HepG2 (cell line): ENCODE measurements at regions not wholly inside any gene's neighbourhood (a gene's known extent, or its start where the extent isn't known, plus 50 kb on each side); places are given as distances from the start of the nearest gene placed in this dataset.

Experiments
- ATAC-seq: fragments of 200-7000 bp; cut with Tn5 transposase; 3 replicates; pipeline ENCODE4 v1.9.1; 2020; ENCODE audit warnings: mild to moderate bottlenecking, moderate library complexity
- BruUV-seq: library from RNA; stranded (reverse); fragments of 400-500 nt; replicated peaks from 2 replicates; lab custom pipeline; 2021; lab: Mats Ljungman, UMichigan
- CTCF ChIA-PET: fragments of 300-600 bp; formaldehyde crosslinking; extraction: SDS; loops from one replicate; lab custom pipeline; 2021; ENCODE audit warnings: low total read pairs, inconsistent platforms, low intra/inter-chr PET ratio; lab: Yijun Ruan, JAX
- POLR2A ChIA-PET: fragments of 350-600 bp; sonication (Branson Sonifier 250); formaldehyde crosslinking; loops from one replicate; lab custom pipeline; 2020; ENCODE audit warnings: antibody characterized with exemption, inconsistent platforms; lab: Yijun Ruan, JAX
- DNase-seq: peaks from one replicate; pipeline ENCODE4 v3.0.0-alpha.2; 2015; ENCODE audit warnings: low spot score
- FAIRE-seq: peaks from 3 replicates; lab custom pipeline; 2011; peaks lifted over from hg19 to GRCh38; lab: Jason Lieb, UNC
- H2AFZ ChIP-seq: one replicate; pipeline ENCODE4 v1.6.1; 2011; ENCODE audit warnings: low read length, inconsistent platforms
- H3K27ac ChIP-seq: fragments of 300-600 bp; 3 replicates; pipeline ENCODE4 v1.8.0; 2011; ENCODE audit warnings: mixed run types, mild to moderate bottlenecking, mixed read lengths, low read length, inconsistent platforms; ENCODE audit not compliant: insufficient read depth; ENCODE audit errors: extremely low read length
- H3K27me3 ChIP-seq, 2 experiments: fragments of 200-600 bp in 1 of 2; 2 replicates in 1 of 2; 3 replicates in 1 of 2; pipeline versions ENCODE4 v1.6.0 to v1.8.0; 2011; ENCODE audit warnings: low read length in 2 of 2, mild to moderate bottlenecking in 2 of 2, moderate library complexity in 2 of 2, inconsistent platforms in 1 of 2; ENCODE audit not compliant: insufficient read depth in 2 of 2, control insufficient read depth in 1 of 2
- H3K36me3 ChIP-seq, 2 experiments: fragments of 200-600 bp in 1 of 2; replicated peaks in 1 of 2; 2 replicates in 1 of 2; 3 replicates in 1 of 2; pipeline versions ENCODE4 v1.5.1 to v1.8.0; 2011; ENCODE audit warnings: low read length in 2 of 2, inconsistent platforms in 1 of 2; ENCODE audit not compliant: insufficient read depth in 2 of 2, control insufficient read depth in 1 of 2
- H3K4me1 ChIP-seq: 2 replicates; pipeline ENCODE4 v1.5.1; 2012; ENCODE audit warnings: low read length, inconsistent platforms; ENCODE audit not compliant: insufficient read depth
- H3K4me2 ChIP-seq: 2 replicates; pipeline ENCODE4 v1.6.0; 2011; ENCODE audit warnings: low read depth, low read length, inconsistent platforms
- H3K4me3 ChIP-seq, 3 experiments: fragments of 200-600 bp in 1 of 3; sonication (generic), shearing (Covaris generic) in 1 of 3; replicated peaks in 1 of 3; 2 replicates each; pipeline ENCODE4 v1.5.1; 2011 to 2016; ENCODE audit warnings: low read length in 3 of 3, inconsistent platforms in 2 of 3, low read depth in 2 of 3, mild to moderate bottlenecking in 2 of 3, control low read depth in 1 of 3, mixed read lengths in 1 of 3; ENCODE audit not compliant: insufficient read depth in 1 of 3
- H3K79me2 ChIP-seq: one replicate; pipeline ENCODE4 v1.6.1; 2011; ENCODE audit warnings: low read length, inconsistent platforms; ENCODE audit not compliant: insufficient read depth
- H3K9ac ChIP-seq: 2 replicates; pipeline ENCODE4 v1.6.0; 2011; ENCODE audit warnings: mild to moderate bottlenecking, low read depth, low read length, inconsistent platforms; ENCODE audit not compliant: insufficient read depth
- H3K9me3 ChIP-seq: 2 replicates; pipeline ENCODE4 v1.5.1; 2012; ENCODE audit warnings: mild to moderate bottlenecking, low read length
- H4K20me1 ChIP-seq: 2 replicates; pipeline ENCODE4 v1.6.0; 2011; ENCODE audit warnings: inconsistent platforms, mild to moderate bottlenecking, low read length, moderate library complexity; ENCODE audit not compliant: insufficient read depth
- FOXM1 ChIP-seq: sonication (generic); formaldehyde crosslinking; IDR thresholded peaks from 2 replicates; pipeline ENCODE4 v1.5.0; 2020; ENCODE audit warnings: missing genetic modification reagents
- IKZF4 ChIP-seq: sonication (generic); formaldehyde crosslinking; IDR thresholded peaks from 2 replicates; pipeline ENCODE4 v1.5.1; 2020; ENCODE audit warnings: borderline replicate concordance, mild to moderate bottlenecking, low read depth, missing genetic modification reagents; ENCODE audit errors: not compliant biosample characterization
- MAFF ChIP-seq: IDR thresholded peaks from 2 replicates; pipeline ENCODE4 v1.6.1; 2011; ENCODE audit warnings: low read depth, low read length, improper control_type of control experiment
- NCOA2 ChIP-seq: sonication (generic); formaldehyde crosslinking; IDR thresholded peaks from 2 replicates; pipeline ENCODE4 v1.8.0; 2022; ENCODE audit warnings: inconsistent platforms
- NR2F6 ChIP-seq, 2 experiments: IDR thresholded peaks; 2 replicates each; pipeline ENCODE4 v1.6.1; 2016; ENCODE audit warnings: antibody characterized with exemption in 1 of 2, mild to moderate bottlenecking in 1 of 2
- POLR2AphosphoS2 ChIP-seq: IDR thresholded peaks from 2 replicates; pipeline ENCODE4 v1.6.1; 2011; ENCODE audit warnings: low read depth, low read length, improper control_type of control experiment
- TFAP4 ChIP-seq: sonication (generic); IDR thresholded peaks from 2 replicates; pipeline ENCODE4 v1.6.1; 2016; ENCODE audit warnings: low read depth, borderline replicate concordance
- ZBED4 ChIP-seq: sonication (generic); formaldehyde crosslinking; IDR thresholded peaks from 2 replicates; pipeline ENCODE4 v1.4.0; 2020; ENCODE audit warnings: missing genetic modification reagents, borderline replicate concordance
- ZFP82 ChIP-seq: sonication (generic); formaldehyde crosslinking; IDR thresholded peaks from 2 replicates; pipeline ENCODE4 v1.5.1; 2020; ENCODE audit warnings: mild to moderate bottlenecking, missing genetic modification reagents, borderline replicate concordance
- ZNF350 ChIP-seq: sonication (generic); formaldehyde crosslinking; IDR thresholded peaks from 2 replicates; pipeline ENCODE4 v1.4.0; 2020; ENCODE audit warnings: mild to moderate bottlenecking, low read depth, missing genetic modification reagents, borderline replicate concordance
- ZNF496 ChIP-seq: sonication (generic); formaldehyde crosslinking; IDR thresholded peaks from 2 replicates; pipeline ENCODE4 v1.8.1; 2023; ENCODE audit warnings: mild to moderate bottlenecking, moderate library complexity, missing genetic modification reagents; ENCODE audit not compliant: insufficient replicate concordance
- ZNF652 ChIP-seq: IDR thresholded peaks from 2 replicates; pipeline ENCODE4 v1.6.1; 2016; ENCODE audit warnings: low read depth, borderline replicate concordance
- ZNF784 ChIP-seq: sonication (generic); formaldehyde crosslinking; IDR thresholded peaks from 2 replicates; pipeline ENCODE4 v1.5.1; 2020; ENCODE audit warnings: missing genetic modification reagents, mild to moderate bottlenecking, borderline replicate concordance
- WGBS: methylation state at CpG from one replicate; pipeline ENCODE4 v1.1.6; 2017; ENCODE audit warnings: low lambda C conversion rate; 5-methylcytosine and 5-hydroxymethylcytosine counted together
- in situ Hi-C: cut with HindIII; loops from 2 replicates; pipeline ENCODE4 v1.10.0; 2017; ENCODE audit warnings: low pct_unique_long_range_greater_than_20kb; ENCODE audit not compliant: extremely low pct_ligation_motif_present
- intact Hi-C: fragments of 100-400 bp; cut with micrococcal nuclease; formaldehyde crosslinking; loops from one replicate; pipeline ENCODE4 v1.10.0; 2022; ENCODE audit not compliant: unreplicated experiment

- Histone ChIP-seq H3K27me3 (no peaks in the 10 kb centered on the region), H3K4me1 (peaks cover 11% of the 10 kb centered on the region), H2AFZ (no peak overlapping the region), H3K79me2 (no peaks in the 10 kb centered on the region), H3K4me3 (no peak overlapping the region), H3K9ac (no peak overlapping the region), H3K4me2 (no peak overlapping the region), H3K27ac (no peak overlapping the region), H4K20me1 (no peaks in the 10 kb centered on the region), H3K36me3 (no peaks in the 10 kb centered on the region), H3K9me3 (no peaks in the 10 kb centered on the region)
- DNase-seq (peak; percentile 4), ATAC-seq (peak; percentile 38; the same call in 1 of the 3 replicates), FAIRE-seq (no peak)
- in situ Hi-C loops = no loop called here
- ChIA-PET CTCF (no interaction called here), POLR2A (no interaction called here)
- BruUV-seq = no TSS peak
- TF ChIP-seq IKZF4 (no peak), ZNF652 (peak; percentile 52; the same call in 1 of the 2 replicates)
- intact Hi-C loops = no loop called here
Measured at GRCh38 chr4:136301749-136302495, 1230.4 kb downstream of the PCDH18 start.

- no peak for DNase-seq
- ChIA-PET CTCF (no interaction called here), POLR2A (no interaction called here)
- H3K36me3 ChIP-seq = no peaks in the 10 kb centered on the region
- WGBS = 50% methylated on average over 2 of the region's 2 CpGs
- H4K20me1 ChIP-seq = no peaks in the 10 kb centered on the region
- no peaks in the 10 kb centered on the region for H3K4me1 ChIP-seq
- in situ Hi-C loops = no loop called here
- H3K79me2 ChIP-seq = no peaks in the 10 kb centered on the region
- no peak for ATAC-seq
- no peak overlapping the region for H3K4me2 ChIP-seq
- H2AFZ ChIP-seq = no peak overlapping the region
- BruUV-seq = no TSS peak
- no peak overlapping the region for H3K4me3 ChIP-seq
- H3K9ac ChIP-seq = no peak overlapping the region
- FAIRE-seq = no peak
- H3K27ac ChIP-seq = no peak overlapping the region
- H3K27me3 ChIP-seq = no peaks in the 10 kb centered on the region
- H3K9me3 ChIP-seq = no peaks in the 10 kb centered on the region
- intact Hi-C loops = no loop called here
- TF ChIP-seq ZNF496 (CRISPR knock-in tag) (no peak), NCOA2 (CRISPR knock-in tag) (no peak), TFAP4 (no peak), ZFP82 (no peak), NR2F6 (IDR thresholded peaks at IDR 0.05) (no peak), NR2F6 (CRISPR knock-in tag; IDR thresholded peaks at IDR 0.05) (no peak), POLR2AphosphoS2 (no peak), FOXM1 (no peak), ZNF784 (CRISPR knock-in tag) (no peak), ZBED4 (no peak), ZNF350 (CRISPR knock-in tag) (no peak), MAFF (peak; percentile 58)
Measured at GRCh38 chr4:136283977-136284376, 1248.3 kb downstream of the PCDH18 start.
